T-helper 17 cell (primary cell): ENCODE measurements at regions not wholly inside any gene's neighbourhood (a gene's known extent, or its start where the extent isn't known, plus 50 kb on each side); places are given as distances from the start of the nearest gene placed in this dataset.

Experiments
- ATAC-seq: fragments of 150-1000 bp; cut with Tn5 transposase; 2 replicates; pipeline ENCODE4 v1.10.0; 2021; ENCODE audit warnings: mild to moderate bottlenecking, moderate library complexity
- DNase-seq, 3 donors: peaks; one replicate each; pipeline versions ENCODE4 v3.0.0 to v3.0.0-alpha.2; 2020 to 2021
- H3K9me3 ChIP-seq: one replicate; pipeline ENCODE4 v1.7.0; 2013; ENCODE audit warnings: low read length, mild to moderate bottlenecking; ENCODE audit not compliant: control insufficient read depth, poor library complexity, severe bottlenecking
- H3K27ac Mint-ChIP-seq: one replicate; pipeline ENCODE4 v1.8.0; 2022; ENCODE audit warnings: mild to moderate bottlenecking, moderate library complexity, mixed read lengths
- H3K27me3 Mint-ChIP-seq: one replicate; pipeline ENCODE4 v1.8.0; 2022; ENCODE audit warnings: mixed read lengths
- H3K36me3 Mint-ChIP-seq: one replicate; pipeline ENCODE4 v1.8.0; 2022; ENCODE audit warnings: low read depth, mixed read lengths
- H3K4me1 Mint-ChIP-seq: one replicate; pipeline ENCODE4 v1.8.0; 2022; ENCODE audit warnings: mild to moderate bottlenecking, mixed read lengths
- H3K4me3 Mint-ChIP-seq: one replicate; pipeline ENCODE4 v1.8.0; 2022; ENCODE audit warnings: mild to moderate bottlenecking, moderate library complexity, mixed read lengths

- H3K4me1 Mint-ChIP-seq: peaks cover 41% of the 10 kb centered on the region
- no peaks in the 10 kb centered on the region for H3K27me3 Mint-ChIP-seq
- H3K4me3 Mint-ChIP-seq: no peak overlapping the region
- no peak for DNase-seq
- no peak for ATAC-seq
- no peaks in the 10 kb centered on the region for H3K9me3 ChIP-seq
- peaks cover 4% of the 10 kb centered on the region for H3K36me3 Mint-ChIP-seq
- peak overlapping the region; percentile 76 for H3K27ac Mint-ChIP-seq
Observed at GRCh38 chr12:107335802-107336570, 242.6 kb upstream of the CRY1 start.

GRCh38 chr12:107336695-107337094 is 243.3 kb upstream of the CRY1 start:
- Mint-ChIP-seq H3K27me3 (no peaks in the 10 kb centered on the region), H3K4me1 (peaks cover 40% of the 10 kb centered on the region), H3K4me3 (no peak overlapping the region), H3K36me3 (peaks cover 4% of the 10 kb centered on the region), H3K27ac (no peak overlapping the region)
- DNase-seq (no peak), ATAC-seq (no peak)
- H3K9me3 ChIP-seq: no peaks in the 10 kb centered on the region

- no peak overlapping the region for H3K4me3 Mint-ChIP-seq
- H3K27me3 Mint-ChIP-seq: no peaks in the 10 kb centered on the region
- ATAC-seq (no peak), DNase-seq (no peak)
- H3K9me3 ChIP-seq: no peaks in the 10 kb centered on the region
- H3K27ac Mint-ChIP-seq: no peak overlapping the region
- peaks cover 34% of the 10 kb centered on the region for H3K4me1 Mint-ChIP-seq
- peaks cover 2% of the 10 kb centered on the region for H3K36me3 Mint-ChIP-seq
Observed at GRCh38 chr12:107337346-107338095, 244.2 kb upstream of the CRY1 start.

- no peak for DNase-seq
- H3K27ac Mint-ChIP-seq: no peak overlapping the region
- peaks cover 2% of the 10 kb centered on the region for H3K36me3 Mint-ChIP-seq
- no peak for ATAC-seq
- no peak overlapping the region for H3K4me3 Mint-ChIP-seq
- peaks cover 29% of the 10 kb centered on the region for H3K4me1 Mint-ChIP-seq
- no peaks in the 10 kb centered on the region for H3K27me3 Mint-ChIP-seq
- no peaks in the 10 kb centered on the region for H3K9me3 ChIP-seq
Observed at GRCh38 chr12:107339487-107339886, 246.1 kb upstream of the CRY1 start.

- ATAC-seq (no peak), DNase-seq (no peak)
- Mint-ChIP-seq H3K36me3 (peaks cover 2% of the 10 kb centered on the region), H3K4me3 (no peak overlapping the region), H3K27me3 (no peaks in the 10 kb centered on the region), H3K27ac (no peak overlapping the region), H3K4me1 (peaks cover 25% of the 10 kb centered on the region)
- H3K9me3 ChIP-seq: no peaks in the 10 kb centered on the region
Observed at GRCh38 chr12:107339932-107340331, 246.6 kb upstream of the CRY1 start.

- no peak for ATAC-seq
- no peak overlapping the region for H3K4me3 Mint-ChIP-seq
- H3K27me3 Mint-ChIP-seq: no peaks in the 10 kb centered on the region
- H3K4me1 Mint-ChIP-seq: peaks cover 19% of the 10 kb centered on the region
- no peaks in the 10 kb centered on the region for H3K9me3 ChIP-seq
- H3K36me3 Mint-ChIP-seq: peaks cover 2% of the 10 kb centered on the region
- no peak for DNase-seq
- H3K27ac Mint-ChIP-seq: no peak overlapping the region
Observed at GRCh38 chr12:107340898-107341297, 247.5 kb upstream of the CRY1 start.

GRCh38 chr12:107344035-107344808 is 250.9 kb upstream of the CRY1 start:
- Mint-ChIP-seq H3K27ac (no peak overlapping the region), H3K4me1 (peaks cover 12% of the 10 kb centered on the region), H3K27me3 (no peaks in the 10 kb centered on the region), H3K4me3 (no peak overlapping the region), H3K36me3 (peaks cover 2% of the 10 kb centered on the region)
- H3K9me3 ChIP-seq: no peaks in the 10 kb centered on the region
- DNase-seq: no peak
- no peak for ATAC-seq

- H3K36me3 Mint-ChIP-seq: peaks cover 3% of the 10 kb centered on the region
- no peaks in the 10 kb centered on the region for H3K27me3 Mint-ChIP-seq
- H3K4me1 Mint-ChIP-seq: peaks cover 17% of the 10 kb centered on the region
- no peak for DNase-seq
- no peak overlapping the region for H3K4me3 Mint-ChIP-seq
- ATAC-seq: no peak
- H3K9me3 ChIP-seq: no peaks in the 10 kb centered on the region
- H3K27ac Mint-ChIP-seq: no peak overlapping the region
Observed at GRCh38 chr12:107347261-107347660, 253.9 kb upstream of the CRY1 start.

GRCh38 chr12:107349008-107349747 is 255.8 kb upstream of the CRY1 start:
- H3K9me3 ChIP-seq: no peaks in the 10 kb centered on the region
- DNase-seq (no peak), ATAC-seq (no peak)
- peaks cover 23% of the 10 kb centered on the region for H3K4me1 Mint-ChIP-seq
- H3K27ac Mint-ChIP-seq: no peak overlapping the region
- H3K36me3 Mint-ChIP-seq: peaks cover 3% of the 10 kb centered on the region
- no peaks in the 10 kb centered on the region for H3K27me3 Mint-ChIP-seq
- H3K4me3 Mint-ChIP-seq: no peak overlapping the region

GRCh38 chr12:107349839-107350238 is 256.5 kb upstream of the CRY1 start:
- H3K9me3 ChIP-seq: no peaks in the 10 kb centered on the region
- no peak for ATAC-seq
- no peak overlapping the region for H3K27ac Mint-ChIP-seq
- H3K27me3 Mint-ChIP-seq: no peaks in the 10 kb centered on the region
- H3K4me1 Mint-ChIP-seq: peaks cover 28% of the 10 kb centered on the region
- DNase-seq: no peak
- peaks cover 3% of the 10 kb centered on the region for H3K36me3 Mint-ChIP-seq
- no peak overlapping the region for H3K4me3 Mint-ChIP-seq

GRCh38 chr12:107351109-107351508 is 257.8 kb upstream of the CRY1 start:
- no peaks in the 10 kb centered on the region for H3K9me3 ChIP-seq
- ATAC-seq (no peak), DNase-seq (no peak)
- H3K4me3 Mint-ChIP-seq: no peak overlapping the region
- H3K4me1 Mint-ChIP-seq: peaks cover 30% of the 10 kb centered on the region
- no peaks in the 10 kb centered on the region for H3K27me3 Mint-ChIP-seq
- no peak overlapping the region for H3K27ac Mint-ChIP-seq
- peaks cover 3% of the 10 kb centered on the region for H3K36me3 Mint-ChIP-seq

- no peak for ATAC-seq
- DNase-seq: no peak
- H3K4me3 Mint-ChIP-seq: peak overlapping the region; percentile 71
- peaks cover 35% of the 10 kb centered on the region for H3K4me1 Mint-ChIP-seq
- H3K36me3 Mint-ChIP-seq: peaks cover 3% of the 10 kb centered on the region
- no peaks in the 10 kb centered on the region for H3K9me3 ChIP-seq
- H3K27me3 Mint-ChIP-seq: no peaks in the 10 kb centered on the region
- peak overlapping the region; percentile 34 for H3K27ac Mint-ChIP-seq
Observed at GRCh38 chr12:107351713-107352112, 258.4 kb upstream of the CRY1 start.
